Nephron (organoid): ENCODE measurements at regions not wholly inside any gene's neighbourhood (a gene's known extent, or its start where the extent isn't known, plus 50 kb on each side); places are given as distances from the start of the nearest gene placed in this dataset.
A peak's percentile ranks its signal among the peaks of the same experiment; 100 is the strongest.

Source experiments
- H3K27ac Mint-ChIP-seq, 3 experiments: 2 replicates each; pipeline ENCODE4 v1.8.0; 2020; ENCODE audit warnings: mixed read lengths in 3 of 3, mild to moderate bottlenecking in 2 of 3, moderate library complexity in 1 of 3
- H3K27me3 Mint-ChIP-seq: 2 replicates; pipeline ENCODE4 v1.8.0; 2021; ENCODE audit warnings: low read depth, mild to moderate bottlenecking, moderate library complexity, mixed read lengths
- H3K36me3 Mint-ChIP-seq: 2 replicates; pipeline ENCODE4 v1.8.0; 2020; ENCODE audit warnings: low read depth, mixed read lengths
- H3K4me1 Mint-ChIP-seq: 2 replicates; pipeline ENCODE4 v1.8.0; 2020; ENCODE audit warnings: mixed read lengths
- H3K4me3 Mint-ChIP-seq, 3 experiments: 2 replicates each; pipeline ENCODE4 v1.8.0; 2020; ENCODE audit warnings: mild to moderate bottlenecking in 3 of 3, mixed read lengths in 3 of 3, moderate library complexity in 2 of 3
- H3K9me3 Mint-ChIP-seq: 2 replicates; pipeline ENCODE4 v1.8.0; 2020; ENCODE audit warnings: mixed read lengths
- TF ChIP-seq, protein P1 (sequence below), 3 experiments: fragments of 200-600 bp; sonication (generic); IDR thresholded peaks; one replicate each; pipeline ENCODE4 v1.5.0; 2021; ENCODE audit warnings: antibody characterized with exemption in 3 of 3; ENCODE audit not compliant: unreplicated experiment in 3 of 3

DNA sequence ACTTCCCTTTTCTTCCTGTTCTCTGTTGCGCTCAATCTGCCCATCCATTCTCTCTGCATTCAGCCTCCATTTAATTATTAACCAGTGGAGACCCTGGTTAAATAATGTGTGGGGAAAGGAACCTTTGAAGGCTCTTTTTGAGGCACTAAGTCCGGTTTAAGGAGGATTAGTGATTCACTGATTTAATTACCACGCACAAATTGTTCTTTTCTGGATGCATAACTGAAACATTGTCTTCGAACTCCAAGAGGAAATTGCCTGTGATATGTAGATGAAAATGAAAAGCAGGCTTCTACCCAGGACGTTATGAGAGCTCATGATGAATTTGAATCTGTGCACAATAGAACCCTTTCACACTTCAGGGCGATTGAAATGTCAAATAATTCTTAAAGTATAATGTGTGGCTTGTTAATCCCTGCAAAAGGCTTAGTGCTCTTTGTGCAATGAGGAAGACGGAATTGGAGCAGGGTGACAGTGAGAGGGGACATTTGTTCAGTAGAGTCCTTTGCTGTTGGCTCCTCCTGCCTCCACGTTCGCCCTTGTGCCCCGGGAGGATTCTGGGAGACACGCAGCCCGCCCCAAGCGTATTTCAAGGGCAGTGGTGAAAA is 51.1 kb upstream of the ZNF236 start:
- Mint-ChIP-seq H3K4me3 (no peak overlapping the region), H3K36me3 (no peaks in the 10 kb centered on the region), H3K9me3 (peaks cover 13% of the 10 kb centered on the region), H3K27ac (peak overlapping the region; percentile 13 to 82 (median 37)), H3K4me1 (no peaks in the 10 kb centered on the region), H3K27me3 (no peaks in the 10 kb centered on the region)
- TF ChIP-seq, protein P1, sequence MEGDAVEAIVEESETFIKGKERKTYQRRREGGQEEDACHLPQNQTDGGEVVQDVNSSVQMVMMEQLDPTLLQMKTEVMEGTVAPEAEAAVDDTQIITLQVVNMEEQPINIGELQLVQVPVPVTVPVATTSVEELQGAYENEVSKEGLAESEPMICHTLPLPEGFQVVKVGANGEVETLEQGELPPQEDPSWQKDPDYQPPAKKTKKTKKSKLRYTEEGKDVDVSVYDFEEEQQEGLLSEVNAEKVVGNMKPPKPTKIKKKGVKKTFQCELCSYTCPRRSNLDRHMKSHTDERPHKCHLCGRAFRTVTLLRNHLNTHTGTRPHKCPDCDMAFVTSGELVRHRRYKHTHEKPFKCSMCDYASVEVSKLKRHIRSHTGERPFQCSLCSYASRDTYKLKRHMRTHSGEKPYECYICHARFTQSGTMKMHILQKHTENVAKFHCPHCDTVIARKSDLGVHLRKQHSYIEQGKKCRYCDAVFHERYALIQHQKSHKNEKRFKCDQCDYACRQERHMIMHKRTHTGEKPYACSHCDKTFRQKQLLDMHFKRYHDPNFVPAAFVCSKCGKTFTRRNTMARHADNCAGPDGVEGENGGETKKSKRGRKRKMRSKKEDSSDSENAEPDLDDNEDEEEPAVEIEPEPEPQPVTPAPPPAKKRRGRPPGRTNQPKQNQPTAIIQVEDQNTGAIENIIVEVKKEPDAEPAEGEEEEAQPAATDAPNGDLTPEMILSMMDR (IDR thresholded peaks at IDR 0.05; ENCODE audit: unreplicated experiment in 3 of 3), result no peak

DNA sequence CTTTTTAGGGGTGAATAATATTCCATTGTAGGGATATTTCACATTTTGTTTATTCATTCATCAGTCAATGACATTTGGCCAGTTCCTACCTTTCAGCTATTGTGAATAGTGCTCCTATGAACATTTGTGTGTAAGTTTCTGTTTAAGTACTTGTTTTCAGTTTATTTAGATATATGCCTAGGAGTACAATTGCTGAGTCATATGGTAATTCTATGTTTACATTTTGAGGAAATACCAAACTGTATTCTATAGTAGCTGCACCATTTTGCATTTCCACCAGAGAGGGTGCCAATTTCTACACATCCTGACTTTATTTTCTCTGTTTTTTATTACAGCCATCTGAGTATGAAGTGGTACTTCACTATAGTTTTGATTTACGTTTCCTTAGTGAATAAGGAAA is 54.4 kb upstream of the ZNF236 start:
- Mint-ChIP-seq H3K4me3 (no peak overlapping the region), H3K27me3 (no peaks in the 10 kb centered on the region), H3K4me1 (no peaks in the 10 kb centered on the region), H3K27ac (no peak overlapping the region), H3K9me3 (peaks cover 13% of the 10 kb centered on the region), H3K36me3 (no peaks in the 10 kb centered on the region)
- TF ChIP-seq, protein P1 (IDR thresholded peaks at IDR 0.05; ENCODE audit: unreplicated experiment in 3 of 3), result no peak

DNA sequence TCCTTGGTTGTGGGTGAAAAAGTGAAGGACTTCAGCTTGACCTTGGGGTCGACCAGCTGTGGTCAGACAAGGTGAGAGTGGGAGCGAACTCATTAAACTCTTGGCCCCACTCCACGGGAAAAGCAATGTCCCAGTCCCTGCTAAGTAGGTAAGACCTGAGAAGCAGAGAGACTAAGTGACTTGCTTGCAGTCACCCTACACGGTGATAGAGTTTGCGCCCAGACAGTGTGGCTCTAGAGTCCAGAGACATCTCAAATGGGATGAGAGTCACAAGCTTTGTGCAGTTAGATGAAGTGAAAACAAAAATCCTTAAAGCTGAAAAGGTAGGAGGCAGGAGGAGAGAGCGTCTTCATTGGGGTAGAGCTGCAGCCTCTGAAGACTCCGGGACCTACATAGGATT is 55.9 kb upstream of the ZNF236 start:
- no peak overlapping the region for H3K4me3 Mint-ChIP-seq
- TF ChIP-seq, protein P1 (IDR thresholded peaks at IDR 0.05; ENCODE audit: unreplicated experiment in 3 of 3), result no peak
- H3K4me1 Mint-ChIP-seq, result no peaks in the 10 kb centered on the region
- no peaks in the 10 kb centered on the region for H3K27me3 Mint-ChIP-seq
- H3K36me3 Mint-ChIP-seq, result no peaks in the 10 kb centered on the region
- H3K27ac Mint-ChIP-seq, result no peak overlapping the region
- peaks cover 14% of the 10 kb centered on the region for H3K9me3 Mint-ChIP-seq

DNA sequence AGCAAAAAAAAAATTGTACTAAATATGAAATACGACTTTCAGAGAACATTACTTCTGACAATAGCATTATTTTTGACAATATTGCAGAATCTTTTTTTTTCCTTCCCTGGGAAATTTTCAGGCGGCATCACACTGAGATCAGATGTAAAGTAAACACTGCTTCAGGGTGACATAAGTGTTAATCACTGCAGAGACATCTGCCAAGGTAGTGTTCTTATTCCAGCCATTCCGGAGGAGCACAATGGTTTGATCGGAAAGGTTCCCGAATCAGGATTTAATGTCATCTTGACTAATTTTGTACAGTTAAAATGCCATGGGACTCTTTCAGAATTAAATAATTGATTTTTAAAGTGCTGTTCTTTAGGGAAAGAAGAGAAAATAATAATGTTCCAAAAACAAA is 56.7 kb upstream of the ZNF236 start:
- Mint-ChIP-seq H3K4me3 (no peak overlapping the region), H3K4me1 (no peaks in the 10 kb centered on the region), H3K36me3 (no peaks in the 10 kb centered on the region), H3K27me3 (no peaks in the 10 kb centered on the region), H3K9me3 (peaks cover 14% of the 10 kb centered on the region), H3K27ac (no peak overlapping the region)
- TF ChIP-seq, protein P1 (IDR thresholded peaks at IDR 0.05; ENCODE audit: unreplicated experiment in 3 of 3), result no peak

DNA sequence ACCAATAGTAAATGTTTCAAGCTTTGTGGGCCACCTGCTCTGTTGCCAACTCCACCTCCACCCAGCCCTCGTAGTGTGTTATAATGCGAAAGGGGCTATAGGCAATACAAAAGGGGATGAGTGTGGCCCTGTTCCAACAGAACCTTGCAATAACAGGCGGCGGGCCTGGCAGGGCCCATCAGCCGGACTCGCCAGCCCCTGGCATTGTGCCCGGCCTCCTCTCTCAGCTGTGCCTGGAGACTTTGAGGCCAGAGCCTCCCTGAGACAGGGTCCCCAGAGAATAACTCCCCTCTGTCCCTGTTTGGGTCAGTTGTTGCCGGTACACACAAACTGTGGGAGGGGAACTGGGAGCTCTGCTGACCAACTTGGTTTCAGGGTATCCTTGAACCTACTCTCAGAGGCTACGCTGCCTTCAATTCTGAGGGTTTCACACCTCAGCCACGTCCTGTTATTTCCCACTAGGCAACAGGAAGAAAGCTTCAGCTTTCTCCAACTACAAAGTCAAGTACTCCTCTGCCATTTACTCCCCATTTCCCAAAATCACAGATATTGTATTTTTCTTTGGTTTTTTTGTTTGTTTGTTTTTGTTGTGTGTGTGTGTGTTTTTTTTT is 58.0 kb upstream of the ZNF236 start:
- Mint-ChIP-seq H3K36me3 (no peaks in the 10 kb centered on the region), H3K9me3 (peaks cover 14% of the 10 kb centered on the region), H3K27me3 (no peaks in the 10 kb centered on the region), H3K4me1 (no peaks in the 10 kb centered on the region), H3K27ac (no peak overlapping the region), H3K4me3 (no peak overlapping the region)
- TF ChIP-seq, protein P1 (IDR thresholded peaks at IDR 0.05; ENCODE audit: unreplicated experiment in 3 of 3), result no peak

DNA sequence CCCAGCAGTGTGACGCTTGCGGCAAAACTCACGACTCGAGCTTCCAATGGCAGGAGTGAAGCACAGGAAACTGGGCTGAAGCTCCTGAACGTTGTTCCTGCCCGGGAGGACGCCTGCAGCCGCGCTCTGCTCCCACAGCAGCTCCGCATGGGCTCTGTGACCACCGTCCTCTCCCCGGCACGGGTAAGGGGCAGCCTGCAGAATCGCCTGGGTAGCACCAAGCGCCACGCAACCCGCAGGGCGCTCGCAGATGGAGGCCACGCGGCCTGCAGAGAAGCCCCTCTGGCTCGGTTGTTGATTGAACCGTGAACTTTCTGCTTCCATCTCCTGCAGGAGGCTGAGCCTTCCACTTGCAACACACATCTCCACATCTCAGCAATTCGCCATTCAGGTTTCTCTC is 63.3 kb upstream of the ZNF236 start:
- no peaks in the 10 kb centered on the region for H3K4me1 Mint-ChIP-seq
- no peak overlapping the region for H3K27ac Mint-ChIP-seq
- H3K9me3 Mint-ChIP-seq, result peaks cover 4% of the 10 kb centered on the region
- no peaks in the 10 kb centered on the region for H3K36me3 Mint-ChIP-seq
- peaks cover 3% of the 10 kb centered on the region for H3K27me3 Mint-ChIP-seq
- TF ChIP-seq, protein P1 (IDR thresholded peaks at IDR 0.05; ENCODE audit: unreplicated experiment in 3 of 3), result no peak
- H3K4me3 Mint-ChIP-seq, result no peak overlapping the region
